ENCODE measurements at regions not wholly inside any gene's neighbourhood (a gene's known extent, or its start where the extent isn't known, plus 50 kb on each side); places are given as distances from the start of the nearest gene placed in this dataset.
"Not testable (repeated sequence)": the region's sequence is repeated elsewhere in the genome, so short reads cannot be mapped to it uniquely, and the experiment has no call there.

- no peak for DNase-seq
Observed at GRCh38 chr3:137304313-137305056, 346.7 kb downstream of the IL20RB start.

GRCh38 chr3:137324114-137324513, 366.3 kb downstream of the IL20RB start:
- no peak for DNase-seq

GRCh38 chr3:137325170-137325569, 367.4 kb downstream of the IL20RB start:
- DNase-seq: no peak

- DNase-seq: no peak
Observed at GRCh38 chr3:137325934-137326333, 368.2 kb downstream of the IL20RB start.

DNA sequence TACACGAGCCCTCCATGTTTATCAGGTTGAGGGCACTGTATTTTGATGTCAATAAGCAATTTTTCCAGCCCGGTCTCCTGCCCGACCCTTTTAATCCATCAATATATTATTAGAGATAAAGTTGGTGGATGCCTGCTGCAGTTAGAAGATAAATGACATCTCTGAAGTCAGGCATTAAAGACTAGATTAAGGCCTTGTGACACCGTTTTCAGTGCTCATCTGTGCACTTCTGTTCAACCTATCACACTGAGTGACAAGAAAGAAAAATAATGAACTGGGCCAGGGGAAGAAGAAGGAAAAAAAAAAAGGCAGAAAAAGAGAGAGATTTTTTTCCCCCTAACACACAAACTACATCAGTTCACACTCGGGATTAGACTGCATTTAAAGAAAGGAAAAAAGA, 371.8 kb downstream of the IL20RB start:
- no peak for DNase-seq

- no peak for DNase-seq
Observed at GRCh38 chr3:137330246-137330645, 372.5 kb downstream of the IL20RB start.

GRCh38 chr3:137332297-137332696, 374.5 kb downstream of the IL20RB start:
- no peak for DNase-seq

DNA sequence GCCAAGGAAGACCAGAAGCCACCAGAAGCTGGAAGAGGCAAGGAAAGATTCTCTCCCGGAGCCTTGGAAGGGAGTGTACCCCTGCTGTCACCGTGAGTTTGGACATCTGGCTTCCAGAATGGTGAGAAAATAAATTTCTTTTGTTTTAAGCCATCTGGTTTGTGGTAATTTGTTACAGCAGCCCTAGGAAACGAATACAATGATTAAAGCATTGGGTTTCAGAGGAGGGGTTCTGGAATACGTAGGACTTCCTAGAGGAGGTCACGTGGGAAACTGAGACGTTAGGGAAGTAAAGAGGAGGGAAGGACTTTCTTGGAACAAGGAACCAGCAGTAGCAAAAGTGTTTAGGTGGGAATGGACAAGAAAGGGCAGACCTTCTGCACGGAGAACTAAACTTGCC, 377.7 kb downstream of the IL20RB start:
- no peak for DNase-seq

- not testable (repeated sequence) for DNase-seq
Observed at GRCh38 chr3:137338400-137338799, 380.6 kb downstream of the IL20RB start.

GRCh38 chr3:137343283-137343682, 385.5 kb downstream of the IL20RB start:
- no peak for DNase-seq

- no peak for DNase-seq
Observed at GRCh38 chr3:137347132-137347531, 389.3 kb downstream of the IL20RB start.

DNA sequence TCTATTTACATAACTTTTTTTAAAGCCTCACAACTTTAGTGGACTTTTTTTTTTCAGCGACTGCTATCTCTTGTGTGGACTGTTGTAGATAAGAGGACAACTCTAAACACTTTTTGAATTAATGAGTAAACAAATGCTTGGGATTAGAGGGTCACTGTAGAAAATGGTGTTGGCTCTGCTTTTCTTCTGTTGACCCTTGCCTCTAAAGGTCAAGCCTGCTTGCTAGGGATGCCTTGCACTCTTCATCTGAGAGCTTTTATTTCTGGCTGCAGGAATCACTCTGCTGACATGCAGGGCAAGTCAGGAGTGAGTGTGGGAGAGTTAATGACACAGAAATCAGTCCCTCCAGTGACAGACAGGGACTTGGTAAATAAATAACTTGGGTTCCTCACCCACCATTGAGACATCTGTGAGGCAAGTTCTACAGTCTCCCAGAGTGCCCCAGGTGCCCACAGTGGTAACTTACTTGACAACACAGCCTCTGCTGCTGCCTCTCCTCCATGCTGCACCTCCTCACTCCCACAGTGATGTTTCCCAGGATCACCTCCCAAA, 390.1 kb downstream of the IL20RB start:
- no peak for DNase-seq

GRCh38 chr3:137348936-137349335, 391.2 kb downstream of the IL20RB start:
- no peak for DNase-seq

- DNase-seq: no peak
Observed at GRCh38 chr3:137349557-137350348, 392.0 kb downstream of the IL20RB start.

- no peak for DNase-seq
Observed at GRCh38 chr3:137360531-137361201, 402.9 kb downstream of the IL20RB start.

DNA sequence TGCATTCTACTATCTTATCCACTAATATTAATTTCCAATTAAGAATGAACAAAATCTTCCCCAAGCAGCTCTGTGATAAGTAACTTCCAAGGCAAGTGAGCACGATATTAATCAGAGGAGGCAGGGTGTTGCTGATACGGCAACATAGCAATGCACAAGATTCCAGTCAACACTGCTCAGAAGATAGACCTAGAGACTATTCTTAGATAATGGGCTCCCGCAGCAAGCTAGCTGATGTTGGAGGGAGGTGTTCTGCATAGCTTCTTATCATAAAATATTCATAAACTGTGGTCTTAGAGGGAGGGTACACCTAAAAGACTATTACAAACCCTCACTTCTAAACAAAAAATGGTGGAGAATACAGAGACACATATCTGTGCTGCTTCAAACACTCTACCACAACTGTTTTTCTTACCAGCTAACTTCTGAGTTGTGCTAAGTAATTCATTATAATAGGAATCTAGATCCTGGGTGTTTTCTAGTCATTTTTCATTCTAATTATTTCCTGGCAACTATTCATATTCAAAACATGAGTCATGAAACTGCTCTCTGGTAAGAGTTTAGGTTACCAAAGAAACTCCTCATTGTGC, 382.0 kb upstream of the SOX14 start:
- DNase-seq: no peak

DNA sequence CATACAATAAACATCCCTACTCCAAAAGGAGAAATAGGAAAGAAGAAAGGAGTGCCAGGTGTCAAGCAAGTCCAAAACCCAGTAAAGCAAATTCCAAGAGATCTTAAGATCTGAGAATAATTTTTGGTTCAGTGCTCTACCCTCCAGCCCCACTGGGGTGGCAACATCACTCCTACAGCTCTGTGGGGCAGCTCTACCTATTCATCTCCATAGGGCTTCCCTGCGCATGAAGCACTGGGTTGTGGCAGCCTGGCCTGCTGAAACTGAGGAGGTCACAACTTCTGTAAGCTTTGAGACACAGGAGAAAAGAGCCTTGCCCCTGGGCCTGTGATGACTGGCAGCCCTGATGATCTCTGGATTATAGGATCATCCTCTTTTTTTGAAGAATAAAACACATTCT, 378.2 kb upstream of the SOX14 start:
- no peak for DNase-seq

GRCh38 chr3:137409584-137409983, 354.5 kb upstream of the SOX14 start:
- no peak for DNase-seq

DNA sequence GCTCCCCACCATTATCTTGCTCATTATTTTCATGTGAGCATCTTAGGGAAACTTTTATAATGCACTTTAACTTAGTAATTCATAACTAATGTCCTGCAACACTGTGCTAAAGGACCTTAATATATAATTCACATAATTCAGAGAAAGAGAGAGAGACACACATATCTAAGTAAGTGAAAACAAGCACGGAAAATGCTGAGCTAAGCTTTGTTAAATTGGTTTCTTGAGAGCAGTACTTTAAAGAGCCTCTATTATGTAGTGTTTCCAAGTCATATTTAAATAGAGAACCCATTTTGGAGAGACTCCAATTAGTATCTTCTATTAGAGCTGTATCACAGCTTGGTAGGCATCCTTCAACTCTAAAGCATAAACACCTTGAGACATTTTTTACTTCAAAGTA, 354.1 kb upstream of the SOX14 start:
- no peak for DNase-seq

- no peak for DNase-seq
Observed at GRCh38 chr3:137420198-137420995, 343.7 kb upstream of the SOX14 start.

- DNase-seq: no peak
Observed at GRCh38 chr3:137438561-137438960, 325.6 kb upstream of the SOX14 start.

DNA sequence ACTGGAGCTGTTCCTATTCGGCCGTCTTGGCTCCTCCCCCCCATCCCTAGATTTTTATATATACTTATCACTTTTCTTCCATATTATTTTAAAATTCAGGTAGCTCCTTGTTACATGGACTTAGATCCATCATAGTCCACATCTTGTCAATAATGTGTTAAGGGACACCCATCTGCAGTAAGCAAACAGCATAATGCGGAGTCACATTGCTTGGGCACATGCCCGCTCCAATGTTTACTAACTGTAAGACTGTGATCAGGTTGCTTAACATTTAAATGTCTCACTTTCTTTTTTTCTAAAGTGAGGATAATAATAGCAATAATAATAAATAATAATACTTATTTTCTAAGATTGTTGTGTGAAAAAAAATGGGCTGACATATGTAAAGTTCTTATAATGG, 303.2 kb upstream of the SOX14 start:
- DNase-seq: no peak
